GM12872 (cell line): ENCODE measurements at regions not wholly inside any gene's neighbourhood (a gene's known extent, or its start where the extent isn't known, plus 50 kb on each side); places are given as distances from the start of the nearest gene placed in this dataset.
A peak's percentile ranks its signal among the peaks of the same experiment; 100 is the strongest.

ENCODE experiments used
- CTCF ChIP-seq: IDR thresholded peaks from 3 replicates; pipeline ENCODE4 v1.5.1; 2011; ENCODE audit warnings: low read depth, mild to moderate bottlenecking, low read length, moderate library complexity; ENCODE audit not compliant: insufficient read depth

GRCh38 chrX:140157611-140158010 lies 192.3 kb upstream of the CXorf66 start:
- TF ChIP-seq CTCF, result no peak

- TF ChIP-seq CTCF, result no peak
These were observed 191.8 kb upstream of the CXorf66 start for GRCh38 chrX:140157143-140157542.

GRCh38 chrX:140151316-140151715 lies 186.0 kb upstream of the CXorf66 start:
- TF ChIP-seq CTCF, result no peak

- TF ChIP-seq CTCF, result no peak
These were observed 184.4 kb upstream of the CXorf66 start for GRCh38 chrX:140149761-140150160.

GRCh38 chrX:140141444-140142029 lies 176.2 kb upstream of the CXorf66 start:
- peak; percentile 48 for TF ChIP-seq CTCF

GRCh38 chrX:140132937-140133336 lies 167.6 kb upstream of the CXorf66 start:
- no peak for TF ChIP-seq CTCF

- TF ChIP-seq CTCF, result peak; percentile 34; the same call in 1 of the 3 replicates
These were observed 158.1 kb upstream of the CXorf66 start for GRCh38 chrX:140123446-140123845.
